OCI-LY7 (cell line): ENCODE measurements at regions not wholly inside any gene's neighbourhood (a gene's known extent, or its start where the extent isn't known, plus 50 kb on each side); places are given as distances from the start of the nearest gene placed in this dataset.

Experiments
- BruUV-seq: library from RNA; stranded (reverse); fragments of 400-500 nt; replicated peaks from 2 replicates; lab custom pipeline; 2021; lab: Mats Ljungman, UMichigan
- CTCF ChIA-PET: fragments of 300-600 bp; sonication (Branson Sonifier 250); formaldehyde crosslinking; loops from one replicate; lab custom pipeline; 2022; ENCODE audit warnings: antibody characterized with exemption; ENCODE audit not compliant: unreplicated experiment; lab: Charles Lee
- POLR2A ChIA-PET: fragments of 300-600 bp; sonication (Branson Sonifier 250); formaldehyde crosslinking; loops from one replicate; lab custom pipeline; 2022; ENCODE audit warnings: antibody characterized with exemption; lab: Charles Lee
- DNase-seq: peaks from one replicate; pipeline ENCODE4 v3.0.0-alpha.2; 2015; ENCODE audit warnings: low spot score
- H2AFZ ChIP-seq: fragments of 200-600 bp; sonication (generic), shearing (Covaris generic); 2 replicates; pipeline ENCODE4 v1.6.1; 2014; ENCODE audit warnings: mild to moderate bottlenecking, antibody characterized with exemption, low read length, moderate library complexity
- H3K27ac ChIP-seq: fragments of 200-600 bp; sonication (generic); 2 replicates; pipeline ENCODE4 v1.5.1; 2014; ENCODE audit warnings: mixed run types, low read depth, mild to moderate bottlenecking, moderate library complexity, low read length, inconsistent platforms; ENCODE audit not compliant: poor library complexity, severe bottlenecking
- H3K36me3 ChIP-seq: fragments of 200-600 bp; sonication (generic); 2 replicates; pipeline ENCODE4 v1.6.1; 2014; ENCODE audit warnings: mild to moderate bottlenecking, antibody characterized with exemption, low read length, moderate library complexity, mixed read lengths; ENCODE audit not compliant: insufficient read depth
- H3K4me1 ChIP-seq: fragments of 200-600 bp; sonication (generic); 2 replicates; pipeline ENCODE4 v1.5.1; 2014; ENCODE audit warnings: mild to moderate bottlenecking, low read length; ENCODE audit not compliant: insufficient read depth, poor library complexity, severe bottlenecking
- H3K4me2 ChIP-seq: fragments of 200-600 bp; sonication (generic); 2 replicates; pipeline ENCODE4 v1.6.1; 2014; ENCODE audit warnings: mild to moderate bottlenecking, low read length
- H3K4me3 ChIP-seq: fragments of 200-600 bp; sonication (generic); 2 replicates; pipeline ENCODE4 v1.5.1; 2014; ENCODE audit warnings: mild to moderate bottlenecking, low read depth, low read length; ENCODE audit not compliant: poor library complexity, severe bottlenecking
- H3K79me2 ChIP-seq: fragments of 200-600 bp; sonication (generic); 2 replicates; pipeline ENCODE4 v1.6.1; 2016; ENCODE audit warnings: low read depth, mild to moderate bottlenecking, low read length, moderate library complexity, mixed read lengths; ENCODE audit not compliant: insufficient read depth
- H3K9me2 ChIP-seq: fragments of 200-600 bp; sonication (generic); 2 replicates; pipeline ENCODE4 v1.6.1; 2016; ENCODE audit warnings: mild to moderate bottlenecking, low read length, mixed read lengths; ENCODE audit not compliant: insufficient read depth
- H3K9me3 ChIP-seq: fragments of 200-600 bp; sonication (generic); 2 replicates; pipeline ENCODE4 v1.6.1; 2014; ENCODE audit warnings: mild to moderate bottlenecking, mixed run types, low read length, mixed read lengths
- H4K20me1 ChIP-seq: fragments of 200-600 bp; sonication (generic); 2 replicates; pipeline ENCODE4 v1.6.1; 2014; ENCODE audit warnings: mild to moderate bottlenecking, antibody characterized with exemption, low read length, moderate library complexity, mixed read lengths; ENCODE audit not compliant: insufficient read depth
- EZH2phosphoT487 ChIP-seq: fragments of 200-600 bp; sonication (generic); IDR thresholded peaks from 2 replicates; pipeline ENCODE4 v1.6.1; 2018; ENCODE audit warnings: low read depth, borderline replicate concordance, mild to moderate bottlenecking, mixed run types, antibody characterized with exemption, low read length, moderate library complexity, mixed read lengths
- intact Hi-C: fragments of 100-400 bp; cut with micrococcal nuclease; formaldehyde crosslinking; loops from one replicate; pipeline ENCODE4 v1.10.0; 2022; ENCODE audit not compliant: unreplicated experiment
- TF ChIP-seq, protein P1 (sequence below): fragments of 200-600 bp; sonication (generic); conservative IDR thresholded peaks from 2 replicates; pipeline ENCODE4 v1.5.1; 2014; ENCODE audit warnings: mild to moderate bottlenecking, antibody characterized with exemption, low read length, moderate library complexity, mixed read lengths

- no peak for TF ChIP-seq EZH2phosphoT487
- TF ChIP-seq, protein P1, sequence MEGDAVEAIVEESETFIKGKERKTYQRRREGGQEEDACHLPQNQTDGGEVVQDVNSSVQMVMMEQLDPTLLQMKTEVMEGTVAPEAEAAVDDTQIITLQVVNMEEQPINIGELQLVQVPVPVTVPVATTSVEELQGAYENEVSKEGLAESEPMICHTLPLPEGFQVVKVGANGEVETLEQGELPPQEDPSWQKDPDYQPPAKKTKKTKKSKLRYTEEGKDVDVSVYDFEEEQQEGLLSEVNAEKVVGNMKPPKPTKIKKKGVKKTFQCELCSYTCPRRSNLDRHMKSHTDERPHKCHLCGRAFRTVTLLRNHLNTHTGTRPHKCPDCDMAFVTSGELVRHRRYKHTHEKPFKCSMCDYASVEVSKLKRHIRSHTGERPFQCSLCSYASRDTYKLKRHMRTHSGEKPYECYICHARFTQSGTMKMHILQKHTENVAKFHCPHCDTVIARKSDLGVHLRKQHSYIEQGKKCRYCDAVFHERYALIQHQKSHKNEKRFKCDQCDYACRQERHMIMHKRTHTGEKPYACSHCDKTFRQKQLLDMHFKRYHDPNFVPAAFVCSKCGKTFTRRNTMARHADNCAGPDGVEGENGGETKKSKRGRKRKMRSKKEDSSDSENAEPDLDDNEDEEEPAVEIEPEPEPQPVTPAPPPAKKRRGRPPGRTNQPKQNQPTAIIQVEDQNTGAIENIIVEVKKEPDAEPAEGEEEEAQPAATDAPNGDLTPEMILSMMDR: no peak
- no TSS peak for BruUV-seq
- ChIA-PET POLR2A (interaction anchor here (0.5 to 2.6 kb wide), 15 partner anchors 9 to 134 kb away, joined by 3 to 16 read pairs (median 5); no protein-coding TSS in a partner anchor), CTCF (interaction anchor here (0.8 to 1.0 kb wide), 3 partner anchors 10 to 59 kb away, joined by 3 to 5 read pairs (median 3); no protein-coding TSS in a partner anchor)
- Histone ChIP-seq H3K27ac (peak overlapping the region; percentile 85), H3K4me1 (peaks cover 76% of the 10 kb centered on the region), H3K4me2 (peak overlapping the region; percentile 89), H3K9me2 (no peaks in the 10 kb centered on the region), H3K79me2 (no peaks in the 10 kb centered on the region), H3K4me3 (peak overlapping the region; percentile 47), H3K36me3 (peaks cover 4% of the 10 kb centered on the region; the same call in 1 of the 2 replicates), H2AFZ (peak overlapping the region; percentile 19; the same call in 1 of the 2 replicates), H4K20me1 (no peaks in the 10 kb centered on the region), H3K9me3 (peaks cover 8% of the 10 kb centered on the region; the same call in 1 of the 2 replicates)
- intact Hi-C loops: loop anchor here (1.0 to 2.0 kb wide), 6 partner anchors 28 to 133 kb away; partner anchors contain the start of gene DUSP5
- DNase-seq: peak; percentile 96
These were observed 83.0 kb upstream of the DUSP5 start for GRCh38 chr10:110414548-110415309.

DNA sequence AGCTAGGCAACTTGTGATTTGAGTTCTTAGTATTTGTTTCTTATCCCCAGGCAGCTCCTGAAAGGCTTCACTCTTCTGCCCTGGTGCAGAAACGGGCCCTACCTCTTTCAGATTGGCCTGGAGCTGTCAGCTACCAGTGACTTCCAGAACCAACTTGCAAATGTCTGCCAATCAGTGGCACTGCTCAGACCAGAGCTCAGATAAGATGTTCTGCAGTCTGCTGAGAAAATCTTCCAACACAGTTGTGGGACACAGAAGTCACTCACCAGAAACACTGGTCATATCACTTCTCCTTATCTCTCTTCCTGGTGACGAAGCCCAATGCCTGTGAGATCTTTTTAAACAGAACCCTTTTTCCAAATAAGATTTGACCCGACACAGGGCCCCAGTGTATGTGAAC is 81.9 kb upstream of the DUSP5 start:
- Histone ChIP-seq H3K9me2 (no peaks in the 10 kb centered on the region), H3K4me1 (peaks cover 76% of the 10 kb centered on the region), H2AFZ (peak overlapping the region; percentile 9; the same call in 1 of the 2 replicates), H3K9me3 (peaks cover 8% of the 10 kb centered on the region; the same call in 1 of the 2 replicates), H4K20me1 (no peaks in the 10 kb centered on the region), H3K4me2 (peak overlapping the region; percentile 89), H3K79me2 (no peaks in the 10 kb centered on the region), H3K4me3 (no peak overlapping the region), H3K27ac (peak overlapping the region; percentile 85), H3K36me3 (peaks cover 4% of the 10 kb centered on the region; the same call in 1 of the 2 replicates)
- no TSS peak for BruUV-seq
- TF ChIP-seq, protein P1: no peak
- TF ChIP-seq EZH2phosphoT487: no peak
- ChIA-PET POLR2A (interaction anchor here (0.7 to 2.6 kb wide), 17 partner anchors 10 to 111 kb away, joined by 3 to 16 read pairs (median 5); partner anchors contain the start of gene SMNDC1), CTCF (interaction anchor here (0.8 kb wide), 1 partner anchor 60 kb away, joined by 3 read pairs; no protein-coding TSS in a partner anchor)
- intact Hi-C loops: loop anchor here (2.0 kb wide), 2 partner anchors 27 to 103 kb away; no protein-coding TSS in a partner anchor
- DNase-seq: no peak
